Mesodermal cell (in vitro differentiated cells): ENCODE measurements at regions not wholly inside any gene's neighbourhood (a gene's known extent, or its start where the extent isn't known, plus 50 kb on each side); places are given as distances from the start of the nearest gene placed in this dataset.

Experiments
- H3K27ac ChIP-seq: 2 replicates; pipeline ENCODE4 v1.7.0; 2013; ENCODE audit warnings: mild to moderate bottlenecking, low read depth, low read length, moderate library complexity; ENCODE audit not compliant: severe bottlenecking
- H3K36me3 ChIP-seq: 2 replicates; pipeline ENCODE4 v1.7.1; 2013; ENCODE audit warnings: mild to moderate bottlenecking, low read length, moderate library complexity; ENCODE audit not compliant: control insufficient read depth, insufficient read depth
- H3K4me1 ChIP-seq: one replicate; pipeline ENCODE4 v1.7.1; 2013; ENCODE audit warnings: mild to moderate bottlenecking, low read length; ENCODE audit not compliant: insufficient read depth, control insufficient read depth, poor library complexity, severe bottlenecking
- H3K4me3 ChIP-seq: 2 replicates; pipeline ENCODE4 v1.7.0; 2013; ENCODE audit warnings: low read length, control low read depth, mild to moderate bottlenecking; ENCODE audit not compliant: insufficient read depth, poor library complexity, severe bottlenecking; ENCODE audit errors: extremely low read depth
- H3K9me3 ChIP-seq: 2 replicates; pipeline ENCODE4 v1.7.1; 2013; ENCODE audit warnings: mild to moderate bottlenecking, low read length, moderate library complexity; ENCODE audit not compliant: control insufficient read depth
- WGBS, 2 experiments: methylation state at CpG; one replicate each; pipeline ENCODE4 v1.1.5; 2013; ENCODE audit warnings: missing lambda C conversion rate in 2 of 2; ENCODE audit not compliant: insufficient coverage in 2 of 2; 5-methylcytosine and 5-hydroxymethylcytosine counted together

DNA sequence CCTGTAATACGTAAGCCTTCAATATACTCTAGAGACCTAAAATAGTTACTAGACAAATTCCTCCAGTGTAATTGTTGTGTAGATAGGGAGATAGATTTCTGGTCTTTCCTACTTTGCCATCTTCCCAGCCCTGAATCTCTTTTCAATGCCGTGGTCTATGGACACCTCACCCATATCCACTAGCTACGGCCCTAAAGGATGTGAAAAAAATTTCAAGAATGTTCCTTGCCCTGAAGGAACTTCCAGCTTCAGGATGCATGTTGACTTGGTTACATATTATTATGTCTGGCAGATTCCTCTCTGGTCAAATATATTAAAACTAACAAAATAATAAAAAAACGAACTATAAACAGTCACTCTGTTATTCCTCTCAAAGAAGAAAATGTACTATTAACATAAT lies 52.4 kb upstream of the TSPAN5 start:
- Histone ChIP-seq H3K36me3 (no peaks in the 10 kb centered on the region), H3K9me3 (peaks cover 5% of the 10 kb centered on the region), H3K4me3 (no peak overlapping the region), H3K4me1 (peaks cover 13% of the 10 kb centered on the region), H3K27ac (no peak overlapping the region)
- no CpG with 5 or more reads among the region's 4 CpGs for WGBS, 2 experiments
